T-helper 2 cell treated with Interferon-gamma antibody and Interleukin-4, amounts not matched to agents 5 μg/mL and 100 μg/mL, for 36 hours (primary cell): ENCODE measurements at regions not wholly inside any gene's neighbourhood (a gene's known extent, or its start where the extent isn't known, plus 50 kb on each side); places are given as distances from the start of the nearest gene placed in this dataset.

Experiments used
- DNase-seq: peaks from one replicate; pipeline ENCODE4 v3.0.0; 2021; ENCODE audit warnings: low spot score
- H3K27ac Mint-ChIP-seq: one replicate; pipeline ENCODE4 v1.8.0; 2021; ENCODE audit warnings: mild to moderate bottlenecking, mixed read lengths
- H3K27me3 Mint-ChIP-seq: one replicate; pipeline ENCODE4 v1.8.0; 2021; ENCODE audit warnings: low read depth, mixed read lengths
- H3K36me3 Mint-ChIP-seq: one replicate; pipeline ENCODE4 v1.8.0; 2021; ENCODE audit warnings: low read depth, mixed read lengths
- H3K4me1 Mint-ChIP-seq: one replicate; pipeline ENCODE4 v1.8.0; 2021; ENCODE audit warnings: low read depth, mixed read lengths
- H3K4me3 Mint-ChIP-seq: one replicate; pipeline ENCODE4 v1.8.0; 2022; ENCODE audit warnings: mild to moderate bottlenecking, moderate library complexity, mixed read lengths
- H3K9me3 Mint-ChIP-seq: one replicate; pipeline ENCODE4 v1.8.0; 2021; ENCODE audit warnings: mixed read lengths

- H3K4me1 Mint-ChIP-seq: no peaks in the 10 kb centered on the region
- H3K27ac Mint-ChIP-seq: no peak overlapping the region
- no peak overlapping the region for H3K4me3 Mint-ChIP-seq
- no peaks in the 10 kb centered on the region for H3K36me3 Mint-ChIP-seq
- H3K9me3 Mint-ChIP-seq: peaks cover 17% of the 10 kb centered on the region
- peaks cover 3% of the 10 kb centered on the region for H3K27me3 Mint-ChIP-seq
- DNase-seq: no peak
Measured at GRCh38 chr20:57082357-57082945, 184.0 kb downstream of the BMP7 start.

- no peaks in the 10 kb centered on the region for H3K36me3 Mint-ChIP-seq
Measured at GRCh38 chr20:57083072-57083471, 183.4 kb downstream of the BMP7 start.

GRCh38 chr20:57086066-57086465, 180.4 kb downstream of the BMP7 start:
- Mint-ChIP-seq H3K9me3 (no peaks in the 10 kb centered on the region), H3K27ac (no peak overlapping the region), H3K27me3 (no peaks in the 10 kb centered on the region), H3K4me1 (no peaks in the 10 kb centered on the region), H3K4me3 (no peak overlapping the region), H3K36me3 (no peaks in the 10 kb centered on the region)
- no peak for DNase-seq

More at GRCh38 chr20:57083072-57083471, 183.4 kb downstream of the BMP7 start:
- H3K27me3 Mint-ChIP-seq: peaks cover 3% of the 10 kb centered on the region
- no peaks in the 10 kb centered on the region for H3K4me1 Mint-ChIP-seq
- DNase-seq: no peak
- no peak overlapping the region for H3K27ac Mint-ChIP-seq
- H3K4me3 Mint-ChIP-seq: no peak overlapping the region
- peaks cover 12% of the 10 kb centered on the region for H3K9me3 Mint-ChIP-seq

DNA sequence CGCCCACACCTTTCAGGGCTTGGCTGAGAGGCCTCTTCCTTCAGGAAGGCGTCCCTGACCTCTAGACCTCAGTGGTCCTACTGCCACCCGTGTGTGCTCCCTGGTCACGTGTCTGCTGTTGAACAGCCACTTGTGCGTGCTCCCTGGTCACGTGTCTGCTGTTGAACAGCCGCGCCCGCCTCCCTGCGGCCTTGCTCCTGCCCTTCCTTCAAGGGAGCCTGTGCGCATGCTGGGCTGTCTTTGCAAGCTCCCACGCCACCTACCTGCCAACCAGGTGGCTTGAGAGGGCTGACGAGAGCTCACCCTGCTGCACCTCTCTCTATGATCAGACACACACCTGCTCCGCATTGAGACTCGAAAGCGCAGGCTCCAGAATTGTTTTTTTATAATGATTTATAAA, 179.3 kb downstream of the BMP7 start:
- no peak overlapping the region for H3K4me3 Mint-ChIP-seq
- peaks cover 4% of the 10 kb centered on the region for H3K27me3 Mint-ChIP-seq
- H3K9me3 Mint-ChIP-seq: no peaks in the 10 kb centered on the region
- peaks cover under 1% of the 10 kb centered on the region for H3K4me1 Mint-ChIP-seq
- no peak for DNase-seq
- H3K36me3 Mint-ChIP-seq: no peaks in the 10 kb centered on the region
- H3K27ac Mint-ChIP-seq: no peak overlapping the region

DNA sequence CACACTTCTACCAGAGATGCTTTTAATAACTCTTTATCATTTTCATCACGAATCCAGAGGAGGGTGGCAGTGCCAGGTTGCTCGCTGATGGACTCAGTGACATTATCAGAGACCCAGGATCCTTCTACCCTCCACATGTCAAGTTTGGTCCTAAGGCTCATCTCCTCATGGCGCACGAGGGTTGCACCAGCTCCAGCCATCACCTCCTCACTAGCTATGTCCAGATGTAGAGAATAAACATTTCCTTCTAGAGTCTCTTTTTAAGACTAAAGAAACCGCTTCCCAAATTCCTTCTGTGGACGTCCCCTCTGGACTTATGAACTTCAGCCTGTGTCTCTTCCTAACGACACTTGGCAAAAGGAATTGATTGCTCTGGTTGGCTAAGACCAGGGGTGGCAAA, 178.7 kb downstream of the BMP7 start:
- Mint-ChIP-seq H3K27ac (no peak overlapping the region), H3K4me1 (peaks cover 4% of the 10 kb centered on the region), H3K36me3 (no peaks in the 10 kb centered on the region), H3K9me3 (no peaks in the 10 kb centered on the region), H3K4me3 (no peak overlapping the region), H3K27me3 (peaks cover 4% of the 10 kb centered on the region)
- no peak for DNase-seq

DNA sequence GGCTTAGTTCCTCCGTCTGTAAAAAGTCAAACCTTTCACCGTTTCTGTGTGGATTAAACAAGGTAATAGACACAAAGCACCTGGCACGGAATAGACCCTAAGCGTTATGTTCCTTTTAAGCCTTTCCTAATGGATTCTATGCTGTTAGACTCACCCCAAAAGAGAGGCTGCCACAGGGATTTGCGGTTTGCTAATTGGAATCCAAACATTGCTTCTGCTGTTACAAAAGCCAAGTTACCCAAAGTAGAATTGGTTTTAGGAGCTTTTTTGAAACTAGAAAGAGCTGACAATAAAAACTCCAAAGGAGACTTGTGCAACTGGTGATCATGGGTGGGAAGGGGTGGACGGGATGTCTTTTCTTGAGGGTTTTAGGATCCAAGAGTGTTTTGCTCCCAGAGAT, 178.0 kb downstream of the BMP7 start:
- no peak overlapping the region for H3K27ac Mint-ChIP-seq
- H3K9me3 Mint-ChIP-seq: no peaks in the 10 kb centered on the region
- no peak overlapping the region for H3K4me3 Mint-ChIP-seq
- H3K36me3 Mint-ChIP-seq: no peaks in the 10 kb centered on the region
- DNase-seq: no peak
- H3K27me3 Mint-ChIP-seq: peaks cover 4% of the 10 kb centered on the region
- H3K4me1 Mint-ChIP-seq: peaks cover 4% of the 10 kb centered on the region

- Mint-ChIP-seq H3K27me3 (peaks cover 4% of the 10 kb centered on the region), H3K4me1 (peaks cover 4% of the 10 kb centered on the region), H3K36me3 (no peaks in the 10 kb centered on the region), H3K4me3 (no peak overlapping the region), H3K27ac (no peak overlapping the region), H3K9me3 (no peaks in the 10 kb centered on the region)
- peak; percentile 51 for DNase-seq
Measured at GRCh38 chr20:57089699-57090144, 176.7 kb downstream of the BMP7 start.

- no peak overlapping the region for H3K27ac Mint-ChIP-seq
- H3K4me1 Mint-ChIP-seq: peaks cover 4% of the 10 kb centered on the region
- H3K27me3 Mint-ChIP-seq: peaks cover 4% of the 10 kb centered on the region
- H3K36me3 Mint-ChIP-seq: no peaks in the 10 kb centered on the region
- no peaks in the 10 kb centered on the region for H3K9me3 Mint-ChIP-seq
- no peak overlapping the region for H3K4me3 Mint-ChIP-seq
- no peak for DNase-seq
Measured at GRCh38 chr20:57090590-57091560, 175.6 kb downstream of the BMP7 start.

DNA sequence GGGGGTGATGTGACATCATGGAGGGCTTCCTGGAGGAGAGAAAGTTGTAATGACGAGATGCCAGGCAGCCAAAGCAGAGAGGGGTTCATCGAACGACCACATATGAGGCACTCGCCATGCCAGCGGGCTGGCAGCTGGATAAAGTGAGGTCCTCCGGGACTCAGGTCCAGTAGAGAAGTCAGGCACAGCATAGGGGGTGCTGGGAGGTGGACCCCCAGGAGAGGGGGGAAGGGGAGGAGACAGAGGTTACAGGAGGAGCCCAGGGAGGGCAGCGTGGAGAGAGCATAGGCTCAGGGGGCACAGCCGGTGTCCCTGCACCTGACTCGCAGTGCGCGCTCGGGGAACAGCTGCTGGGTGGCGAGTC, 174.7 kb downstream of the BMP7 start:
- H3K4me1 Mint-ChIP-seq: peaks cover 4% of the 10 kb centered on the region
- H3K36me3 Mint-ChIP-seq: no peaks in the 10 kb centered on the region
- no peak overlapping the region for H3K27ac Mint-ChIP-seq

DNA sequence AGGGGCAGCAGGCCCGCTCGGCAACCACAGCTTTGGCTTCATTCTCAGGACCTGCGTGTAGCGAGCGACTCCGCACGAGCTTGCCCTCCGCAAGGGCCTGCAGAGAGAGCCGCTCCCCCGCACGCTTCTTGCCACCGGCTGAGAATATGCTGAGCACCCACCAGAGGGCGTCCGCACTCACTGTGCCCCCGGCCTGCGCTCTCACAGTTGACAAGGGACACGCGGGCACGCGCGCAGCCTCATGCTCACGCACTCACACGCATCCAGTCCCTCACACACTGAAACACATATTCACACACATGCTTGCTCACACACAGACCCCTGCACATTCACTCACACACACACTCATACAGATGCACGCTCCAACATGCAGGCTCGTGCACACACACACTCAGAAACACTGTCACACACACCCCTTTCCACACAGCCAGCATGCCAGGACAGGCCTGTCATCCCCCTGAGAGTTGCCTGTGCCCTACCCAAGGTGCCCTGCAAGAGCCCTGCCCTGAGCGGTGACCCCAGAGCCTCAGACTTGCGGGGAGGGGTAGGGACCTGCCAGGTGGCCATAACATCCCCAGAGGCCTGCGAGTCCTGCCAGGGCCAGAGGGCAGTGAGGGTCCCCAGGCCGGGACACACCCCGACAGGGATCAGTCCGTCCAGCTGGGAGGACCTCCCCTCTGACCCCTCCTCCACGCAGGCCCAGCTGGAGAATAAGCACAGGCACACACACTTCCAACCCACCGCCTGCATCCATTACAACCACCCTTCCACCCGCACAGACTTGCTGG, 174.1 kb downstream of the BMP7 start:
- no peak overlapping the region for H3K4me3 Mint-ChIP-seq
- H3K27me3 Mint-ChIP-seq: peaks cover 4% of the 10 kb centered on the region
- no peak overlapping the region for H3K27ac Mint-ChIP-seq
- peak; percentile 58 for DNase-seq
- peaks cover 4% of the 10 kb centered on the region for H3K4me1 Mint-ChIP-seq
- no peaks in the 10 kb centered on the region for H3K9me3 Mint-ChIP-seq
- H3K36me3 Mint-ChIP-seq: no peaks in the 10 kb centered on the region

More for the DNA sequence above, 174.7 kb downstream of the BMP7 start:
- Mint-ChIP-seq H3K27me3 (peaks cover 4% of the 10 kb centered on the region), H3K9me3 (no peaks in the 10 kb centered on the region), H3K4me3 (no peak overlapping the region)
- DNase-seq: no peak

DNA sequence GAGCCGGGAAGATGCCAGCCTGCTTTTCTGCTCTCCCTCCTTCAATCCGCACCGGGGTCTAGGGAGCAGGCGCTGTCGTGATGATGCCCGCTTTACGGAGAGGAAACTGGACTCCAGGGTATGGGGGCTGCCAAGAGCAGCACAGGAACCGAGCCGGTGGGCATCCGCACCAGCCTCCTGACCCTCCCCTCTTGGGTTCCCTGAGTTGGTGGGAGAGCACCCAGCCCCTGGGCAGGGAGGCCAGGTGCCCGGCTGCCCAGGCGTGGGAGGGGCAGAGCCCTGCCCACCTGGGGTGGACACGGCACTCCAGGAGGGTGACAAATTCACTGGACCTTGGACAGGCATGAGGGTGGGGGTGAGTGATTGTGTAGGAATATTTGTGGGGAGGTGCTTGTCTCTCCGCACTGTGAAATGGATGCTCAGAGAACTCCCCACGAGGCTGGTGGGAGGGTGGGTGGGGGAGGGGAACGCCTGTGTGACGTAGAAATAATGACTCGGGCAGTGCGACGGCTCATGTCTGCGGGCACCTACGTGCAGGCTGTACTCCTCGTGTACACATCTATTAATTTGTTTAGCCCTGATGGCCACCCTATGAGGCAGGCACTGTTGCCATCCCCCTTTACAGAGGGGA, 173.4 kb downstream of the BMP7 start:
- peaks cover 4% of the 10 kb centered on the region for H3K4me1 Mint-ChIP-seq
- H3K27me3 Mint-ChIP-seq: peaks cover 4% of the 10 kb centered on the region
- no peak overlapping the region for H3K4me3 Mint-ChIP-seq
- H3K27ac Mint-ChIP-seq: no peak overlapping the region
- no peaks in the 10 kb centered on the region for H3K36me3 Mint-ChIP-seq
- no peaks in the 10 kb centered on the region for H3K9me3 Mint-ChIP-seq
- no peak for DNase-seq

DNA sequence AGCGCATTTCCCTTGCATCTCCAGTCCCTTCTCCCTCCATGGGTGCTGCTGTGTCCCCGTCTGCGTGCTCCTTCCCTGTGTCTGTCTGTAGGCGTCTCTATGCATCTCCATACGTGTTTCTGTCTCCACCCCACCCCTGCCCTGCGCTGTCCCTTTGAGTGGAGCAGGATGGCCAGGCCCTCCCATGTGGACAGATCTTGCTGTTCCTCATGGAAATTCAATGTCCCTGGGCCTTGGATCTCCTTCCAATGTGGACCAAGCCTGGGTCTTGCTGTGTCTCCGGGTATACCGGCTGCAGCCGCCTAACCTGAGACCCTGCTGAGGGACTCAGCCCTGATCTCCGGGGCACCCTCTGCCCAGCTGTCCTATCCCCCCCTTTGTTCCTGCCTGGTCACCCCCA, 172.7 kb downstream of the BMP7 start:
- H3K4me1 Mint-ChIP-seq: peaks cover 4% of the 10 kb centered on the region
- no peaks in the 10 kb centered on the region for H3K9me3 Mint-ChIP-seq
- H3K4me3 Mint-ChIP-seq: no peak overlapping the region
- peaks cover 4% of the 10 kb centered on the region for H3K27me3 Mint-ChIP-seq
- no peak overlapping the region for H3K27ac Mint-ChIP-seq
- no peak for DNase-seq
- no peaks in the 10 kb centered on the region for H3K36me3 Mint-ChIP-seq

DNA sequence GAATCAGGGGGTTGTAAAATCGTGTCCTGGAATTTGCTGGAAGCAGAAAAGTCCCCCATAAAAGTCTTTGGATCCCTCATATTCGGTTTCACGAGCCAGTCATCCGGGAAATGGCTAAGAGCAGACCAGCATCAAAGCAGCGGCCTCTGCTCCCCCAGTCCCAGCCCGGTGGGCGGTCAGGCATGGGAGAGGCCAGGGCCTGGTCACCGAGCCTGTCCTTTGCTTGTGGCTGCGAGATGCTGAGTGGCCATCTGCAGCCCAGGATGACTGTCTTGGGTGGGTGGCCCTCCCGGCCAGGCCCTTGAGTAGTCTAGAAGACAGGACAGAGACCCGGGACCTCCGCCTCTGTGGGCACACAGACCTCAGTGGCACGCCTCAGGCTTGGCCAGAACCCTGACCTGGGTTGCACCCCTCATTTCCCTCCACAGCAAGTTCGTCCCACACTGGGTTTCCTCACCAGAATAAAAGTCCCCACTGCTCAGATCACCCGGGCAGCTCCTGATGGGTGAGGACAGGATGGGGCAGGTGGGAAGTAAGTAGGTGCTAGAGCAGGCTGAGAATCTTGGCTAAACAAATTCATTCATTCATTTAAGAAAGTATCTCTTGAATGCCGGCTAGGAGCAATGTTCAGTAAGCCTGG, 172.1 kb downstream of the BMP7 start:
- Mint-ChIP-seq H3K4me1 (peaks cover 4% of the 10 kb centered on the region), H3K27ac (no peak overlapping the region), H3K27me3 (peaks cover 4% of the 10 kb centered on the region), H3K9me3 (no peaks in the 10 kb centered on the region), H3K36me3 (no peaks in the 10 kb centered on the region), H3K4me3 (no peak overlapping the region)
- DNase-seq: no peak
